BLaER1 (cell line): ENCODE measurements at regions not wholly inside any gene's neighbourhood (a gene's known extent, or its start where the extent isn't known, plus 50 kb on each side); places are given as distances from the start of the nearest gene placed in this dataset.
A peak's percentile ranks its signal among the peaks of the same experiment; 100 is the strongest.
"Not testable (repeated sequence)": the region's sequence is repeated elsewhere in the genome, so short reads cannot be mapped to it uniquely, and the experiment has no call there.

ENCODE experiments used
- H3K27ac ChIP-seq: shearing (Covaris generic); formaldehyde crosslinking; 2 replicates; pipeline ENCODE4 v1.8.1; 2022
- H3K27me3 ChIP-seq: shearing (Covaris generic); formaldehyde crosslinking; 2 replicates; pipeline ENCODE4 v1.8.1; 2022
- H3K36me3 ChIP-seq: shearing (Covaris generic); formaldehyde crosslinking; 2 replicates; pipeline ENCODE4 v1.8.1; 2022
- H3K4me1 ChIP-seq: shearing (Covaris generic); formaldehyde crosslinking; 2 replicates; pipeline ENCODE4 v1.8.1; 2022
- H3K4me2 ChIP-seq: shearing (Covaris generic); formaldehyde crosslinking; 2 replicates; pipeline ENCODE4 v1.8.1; 2022
- H3K4me3 ChIP-seq: shearing (Covaris generic); formaldehyde crosslinking; 2 replicates; pipeline ENCODE4 v1.8.1; 2022
- H3K9ac ChIP-seq: shearing (Covaris generic); formaldehyde crosslinking; 2 replicates; pipeline ENCODE4 v1.8.1; 2022
- H3K9me3 ChIP-seq: shearing (Covaris generic); formaldehyde crosslinking; 2 replicates; pipeline ENCODE4 v1.8.1; 2022
- H4K20me1 ChIP-seq: shearing (Covaris generic); formaldehyde crosslinking; 2 replicates; pipeline ENCODE4 v1.8.1; 2022
- Cebpa-rat ChIP-seq: shearing (Covaris generic); IDR thresholded peaks from 2 replicates; pipeline ENCODE4 v1.8.1; 2022

DNA sequence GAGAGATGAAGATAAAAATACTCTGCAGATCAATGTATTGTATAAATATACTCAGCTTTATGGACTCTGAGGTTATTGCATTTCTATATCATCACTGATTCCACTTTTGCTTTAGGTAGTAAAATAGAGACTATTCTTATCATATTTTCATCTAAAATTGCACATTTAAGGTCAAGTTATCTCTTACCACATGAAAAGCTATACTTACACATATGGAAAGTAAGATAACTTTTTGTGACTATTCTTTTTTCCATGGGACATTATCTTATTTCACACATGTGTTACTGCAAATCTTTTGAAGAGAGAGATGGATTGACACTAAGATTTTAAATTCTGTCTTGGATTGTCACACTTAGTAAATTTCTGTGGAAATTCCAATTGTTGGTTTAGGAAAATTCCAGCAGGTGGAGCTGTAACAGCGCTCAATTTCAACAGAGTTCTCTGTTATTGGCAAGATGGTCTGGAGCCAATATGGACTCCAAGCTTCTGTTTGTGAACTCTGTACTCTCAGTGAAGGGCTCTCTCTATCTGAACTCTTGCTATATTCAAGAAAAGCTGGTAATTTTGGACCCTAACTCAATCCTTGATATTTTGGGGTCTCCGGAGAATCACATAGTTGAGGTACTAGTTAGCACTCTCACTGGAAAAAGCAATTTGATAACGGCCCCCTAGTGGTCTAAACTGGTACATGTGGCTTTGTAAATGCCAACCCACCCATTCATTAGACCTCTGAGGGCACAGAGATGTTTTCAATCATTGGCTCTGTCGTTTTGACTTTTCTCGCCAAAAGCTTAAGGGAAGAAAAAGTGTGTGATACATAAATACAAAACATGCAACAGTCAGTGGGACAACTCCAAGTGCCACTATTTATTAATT lies 429.7 kb downstream of the ETS1 start:
- Histone ChIP-seq H3K27me3 (no peaks in the 10 kb centered on the region), H4K20me1 (no peaks in the 10 kb centered on the region), H3K4me1 (no peaks in the 10 kb centered on the region), H3K4me2 (0 out of 2 replicates have a peak overlapping the region, but pooled peaks have one; percentile 7), H3K9me3 (no peaks in the 10 kb centered on the region), H3K9ac (no peak overlapping the region), H3K4me3 (no peak overlapping the region), H3K36me3 (no peaks in the 10 kb centered on the region), H3K27ac (no peak overlapping the region)
- no peak for TF ChIP-seq Cebpa-rat

GRCh38 chr11:128156486-128156885 lies 430.9 kb downstream of the ETS1 start:
- no peaks in the 10 kb centered on the region for H4K20me1 ChIP-seq
- no peak overlapping the region for H3K4me3 ChIP-seq
- H3K9ac ChIP-seq = no peak overlapping the region
- H3K4me2 ChIP-seq = no peak overlapping the region
- no peak for TF ChIP-seq Cebpa-rat
- no peak overlapping the region for H3K27ac ChIP-seq
- no peaks in the 10 kb centered on the region for H3K4me1 ChIP-seq
- H3K27me3 ChIP-seq = no peaks in the 10 kb centered on the region
- no peaks in the 10 kb centered on the region for H3K36me3 ChIP-seq
- no peaks in the 10 kb centered on the region for H3K9me3 ChIP-seq

DNA sequence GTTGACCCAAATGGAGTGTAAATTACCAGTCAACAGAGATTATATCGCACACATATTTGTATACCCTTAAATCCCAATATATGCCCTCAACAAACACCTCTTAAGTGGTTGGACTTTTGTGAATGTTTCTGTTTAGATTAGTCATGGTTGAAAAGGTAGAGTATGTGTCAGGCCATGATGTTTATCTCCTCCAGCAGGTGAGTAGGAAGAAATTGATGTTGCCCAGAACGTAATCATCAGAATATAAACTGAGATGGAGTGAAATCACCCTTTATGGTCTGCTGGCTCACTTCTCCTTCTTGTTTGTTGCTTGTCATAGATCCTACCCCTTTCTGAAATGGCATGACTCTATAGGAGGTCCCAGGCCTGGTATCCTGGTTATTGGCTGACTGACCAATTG lies 431.8 kb downstream of the ETS1 start:
- Histone ChIP-seq H3K4me3 (no peak overlapping the region), H3K4me1 (no peaks in the 10 kb centered on the region), H3K27ac (no peak overlapping the region), H3K36me3 (no peaks in the 10 kb centered on the region), H3K9ac (no peak overlapping the region), H3K4me2 (no peak overlapping the region), H3K9me3 (no peaks in the 10 kb centered on the region), H4K20me1 (no peaks in the 10 kb centered on the region), H3K27me3 (no peaks in the 10 kb centered on the region)
- no peak for TF ChIP-seq Cebpa-rat

GRCh38 chr11:128153697-128154048 lies 433.7 kb downstream of the ETS1 start:
- Histone ChIP-seq H3K4me3 (no peak overlapping the region), H4K20me1 (no peaks in the 10 kb centered on the region), H3K27ac (no peak overlapping the region), H3K4me1 (no peaks in the 10 kb centered on the region), H3K27me3 (no peaks in the 10 kb centered on the region), H3K9me3 (no peaks in the 10 kb centered on the region), H3K9ac (no peak overlapping the region), H3K4me2 (no peak overlapping the region), H3K36me3 (no peaks in the 10 kb centered on the region)
- no peak for TF ChIP-seq Cebpa-rat

- Histone ChIP-seq H3K9ac (no peak overlapping the region), H3K4me3 (no peak overlapping the region), H3K36me3 (no peaks in the 10 kb centered on the region), H3K27me3 (no peaks in the 10 kb centered on the region), H4K20me1 (no peaks in the 10 kb centered on the region), H3K27ac (no peak overlapping the region), H3K9me3 (no peaks in the 10 kb centered on the region), H3K4me2 (no peak overlapping the region), H3K4me1 (no peaks in the 10 kb centered on the region)
- no peak for TF ChIP-seq Cebpa-rat
Observed at GRCh38 chr11:128152796-128153696, 434.3 kb downstream of the ETS1 start.

GRCh38 chr11:128151780-128152179 lies 435.6 kb downstream of the ETS1 start:
- Histone ChIP-seq H3K27ac (no peak overlapping the region), H3K4me2 (no peak overlapping the region), H3K4me1 (no peaks in the 10 kb centered on the region), H3K36me3 (no peaks in the 10 kb centered on the region), H3K9me3 (no peaks in the 10 kb centered on the region), H3K9ac (no peak overlapping the region), H3K4me3 (no peak overlapping the region), H4K20me1 (no peaks in the 10 kb centered on the region), H3K27me3 (no peaks in the 10 kb centered on the region)
- no peak for TF ChIP-seq Cebpa-rat

DNA sequence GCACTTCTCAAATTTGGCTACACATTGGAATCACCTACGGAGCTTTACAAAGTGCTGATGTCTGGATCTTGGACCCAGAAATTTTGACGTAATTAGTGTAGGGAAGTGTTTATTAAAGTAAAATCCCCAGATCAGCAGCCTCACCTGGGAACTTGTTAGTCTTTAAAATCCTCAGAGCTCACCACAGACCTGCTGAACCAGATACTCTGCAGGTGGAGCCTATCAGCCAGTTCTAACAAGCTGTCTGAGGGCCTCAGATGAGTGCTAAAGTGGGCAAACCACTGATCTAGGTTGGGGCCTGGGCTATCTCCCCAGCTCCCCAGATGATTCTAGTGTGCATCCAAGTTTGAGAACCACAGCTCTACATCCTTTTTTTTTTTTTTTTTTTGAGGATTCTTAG lies 436.0 kb downstream of the ETS1 start:
- Histone ChIP-seq H3K36me3 (no peaks in the 10 kb centered on the region), H3K9me3 (no peaks in the 10 kb centered on the region), H3K27ac (no peak overlapping the region), H3K4me2 (no peak overlapping the region), H3K9ac (no peak overlapping the region), H3K4me3 (no peak overlapping the region), H3K27me3 (no peaks in the 10 kb centered on the region), H3K4me1 (no peaks in the 10 kb centered on the region), H4K20me1 (no peaks in the 10 kb centered on the region)
- no peak for TF ChIP-seq Cebpa-rat

GRCh38 chr11:128148208-128148607 lies 439.1 kb downstream of the ETS1 start:
- Histone ChIP-seq H3K9me3 (no peaks in the 10 kb centered on the region), H3K36me3 (no peaks in the 10 kb centered on the region), H3K4me1 (no peaks in the 10 kb centered on the region), H4K20me1 (no peaks in the 10 kb centered on the region), H3K4me2 (no peak overlapping the region), H3K9ac (no peak overlapping the region), H3K4me3 (no peak overlapping the region), H3K27me3 (no peaks in the 10 kb centered on the region), H3K27ac (no peak overlapping the region)
- TF ChIP-seq Cebpa-rat = no peak

DNA sequence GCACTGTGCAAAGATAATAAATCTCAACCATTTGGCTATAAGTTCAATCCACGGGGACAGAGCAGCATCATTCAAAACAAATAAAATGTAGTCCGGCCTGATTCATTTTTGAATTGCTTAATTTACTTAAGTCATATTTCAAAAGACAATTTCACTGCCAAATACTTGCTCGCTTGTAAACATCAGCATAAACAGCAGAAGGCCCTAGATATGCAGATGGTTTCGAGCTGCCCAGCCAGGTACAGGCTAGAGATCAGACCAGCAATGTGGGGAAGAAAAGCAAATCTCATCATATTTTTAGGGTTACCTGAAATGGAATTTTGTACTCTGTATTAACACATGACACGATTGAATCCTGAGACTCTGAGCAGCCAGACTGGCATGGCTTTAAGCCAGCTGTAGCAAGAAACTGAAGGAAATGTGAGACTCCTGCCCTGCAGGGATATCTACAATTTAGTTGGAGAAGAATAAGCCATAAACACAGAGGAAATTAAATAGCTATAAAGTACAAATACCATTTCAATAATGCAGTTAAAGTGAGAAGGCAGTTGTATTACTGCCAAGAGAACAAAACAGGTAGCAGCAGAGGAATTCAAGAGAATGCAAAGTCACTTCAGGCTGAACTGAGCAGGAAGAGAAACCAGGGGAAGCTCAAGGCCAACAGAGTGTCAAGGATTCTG lies 440.3 kb downstream of the ETS1 start:
- Histone ChIP-seq H3K9ac (no peak overlapping the region), H3K4me1 (no peaks in the 10 kb centered on the region), H3K27ac (no peak overlapping the region), H3K36me3 (no peaks in the 10 kb centered on the region), H3K4me3 (no peak overlapping the region), H3K4me2 (no peak overlapping the region), H3K9me3 (no peaks in the 10 kb centered on the region), H4K20me1 (no peaks in the 10 kb centered on the region), H3K27me3 (no peaks in the 10 kb centered on the region)
- TF ChIP-seq Cebpa-rat = no peak

DNA sequence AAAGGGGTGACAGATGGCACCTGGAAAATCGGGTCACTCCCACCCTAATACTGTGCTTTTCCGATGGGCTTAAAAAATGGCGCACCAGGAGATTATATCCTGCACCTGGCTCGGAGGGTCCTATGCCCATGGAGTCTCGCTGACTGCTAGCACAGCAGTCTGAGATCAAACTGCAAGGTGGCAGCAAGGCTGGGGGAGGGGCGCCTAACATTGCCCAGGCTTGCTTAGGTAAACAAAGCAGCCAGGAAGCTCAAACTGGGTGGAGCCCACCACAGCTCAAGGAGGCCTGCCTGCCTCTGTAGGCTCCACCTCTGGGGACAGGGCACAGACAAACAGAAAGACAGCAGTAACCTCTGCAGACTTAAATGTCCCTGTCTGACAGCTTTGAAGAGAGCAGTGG lies 447.1 kb downstream of the ETS1 start:
- H3K9me3 ChIP-seq = peaks cover 10% of the 10 kb centered on the region; the same call in 1 of the 2 replicates
- not testable (repeated sequence) for H3K4me2 ChIP-seq, H3K4me1 ChIP-seq, H3K27ac ChIP-seq, H4K20me1 ChIP-seq, H3K4me3 ChIP-seq, H3K9ac ChIP-seq, H3K27me3 ChIP-seq, H3K36me3 ChIP-seq
